ENCODE measurements at regions not wholly inside any gene's neighbourhood (a gene's known extent, or its start where the extent isn't known, plus 50 kb on each side); places are given as distances from the start of the nearest gene placed in this dataset.

DNA sequence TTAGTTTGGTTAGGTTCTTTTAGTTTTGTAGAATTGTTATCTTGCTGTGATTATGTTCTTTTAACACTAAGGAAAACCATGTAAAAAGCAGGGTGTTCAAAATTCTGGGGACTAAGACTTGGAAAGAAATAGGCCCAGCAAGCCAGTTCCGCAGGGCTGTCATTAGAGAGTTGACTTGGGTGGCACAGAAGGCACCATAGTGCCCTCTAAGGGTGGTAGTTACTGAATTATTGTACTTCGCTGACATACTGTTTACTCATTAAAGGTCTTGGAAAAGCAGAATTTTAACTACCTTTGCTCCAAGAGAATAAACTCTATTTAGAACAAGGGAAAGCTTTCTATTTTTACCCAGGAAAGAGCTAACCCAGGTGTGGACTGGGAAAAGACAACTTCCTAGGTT is 86.5 kb downstream of the OTUD1 start:
- no peaks in the 10 kb centered on the region for H3K27me3 ChIP-seq
- DNase-seq, result no peak
- no peaks in the 10 kb centered on the region for H3K4me1 ChIP-seq
- intact Hi-C loops (cut with DNase I), result no loop called here
- H3K9me3 ChIP-seq, result no peaks in the 10 kb centered on the region
- H3K4me3 ChIP-seq, result no peak overlapping the region
- ATAC-seq, result peak; percentile 93
- TF ChIP-seq, protein P1, sequence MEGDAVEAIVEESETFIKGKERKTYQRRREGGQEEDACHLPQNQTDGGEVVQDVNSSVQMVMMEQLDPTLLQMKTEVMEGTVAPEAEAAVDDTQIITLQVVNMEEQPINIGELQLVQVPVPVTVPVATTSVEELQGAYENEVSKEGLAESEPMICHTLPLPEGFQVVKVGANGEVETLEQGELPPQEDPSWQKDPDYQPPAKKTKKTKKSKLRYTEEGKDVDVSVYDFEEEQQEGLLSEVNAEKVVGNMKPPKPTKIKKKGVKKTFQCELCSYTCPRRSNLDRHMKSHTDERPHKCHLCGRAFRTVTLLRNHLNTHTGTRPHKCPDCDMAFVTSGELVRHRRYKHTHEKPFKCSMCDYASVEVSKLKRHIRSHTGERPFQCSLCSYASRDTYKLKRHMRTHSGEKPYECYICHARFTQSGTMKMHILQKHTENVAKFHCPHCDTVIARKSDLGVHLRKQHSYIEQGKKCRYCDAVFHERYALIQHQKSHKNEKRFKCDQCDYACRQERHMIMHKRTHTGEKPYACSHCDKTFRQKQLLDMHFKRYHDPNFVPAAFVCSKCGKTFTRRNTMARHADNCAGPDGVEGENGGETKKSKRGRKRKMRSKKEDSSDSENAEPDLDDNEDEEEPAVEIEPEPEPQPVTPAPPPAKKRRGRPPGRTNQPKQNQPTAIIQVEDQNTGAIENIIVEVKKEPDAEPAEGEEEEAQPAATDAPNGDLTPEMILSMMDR (IDR thresholded peaks at IDR 0.05), result peak; percentile 56
- no peaks in the 10 kb centered on the region for H3K36me3 ChIP-seq
- H3K27ac ChIP-seq, result no peak overlapping the region

DNA sequence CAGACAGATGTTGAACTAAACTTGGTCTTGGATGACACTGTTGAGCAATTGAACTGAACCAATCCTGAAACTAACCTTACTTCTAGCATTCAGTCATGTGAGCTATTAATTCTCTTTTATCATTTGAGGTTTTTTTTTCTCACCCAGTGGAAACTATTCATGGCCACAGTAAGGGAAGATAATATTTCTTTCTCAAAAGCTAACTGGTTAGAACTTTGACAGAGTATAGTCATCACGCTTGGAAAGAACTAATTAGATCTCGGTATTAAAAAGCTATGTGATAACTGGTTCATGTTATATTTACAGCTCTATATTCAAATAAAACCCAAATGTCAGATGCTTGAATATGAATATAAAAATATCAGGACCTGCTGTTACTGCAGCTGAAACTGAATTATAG is 89.5 kb downstream of the OTUD1 start:
- Histone ChIP-seq H3K4me1 (no peaks in the 10 kb centered on the region), H3K4me3 (no peak overlapping the region), H3K9me3 (no peaks in the 10 kb centered on the region), H3K36me3 (no peaks in the 10 kb centered on the region), H3K27ac (no peak overlapping the region), H3K27me3 (no peaks in the 10 kb centered on the region)
- TF ChIP-seq, protein P1 (IDR thresholded peaks at IDR 0.05), result no peak
- intact Hi-C loops (cut with DNase I), result no loop called here
- ATAC-seq (no peak), DNase-seq (no peak)

DNA sequence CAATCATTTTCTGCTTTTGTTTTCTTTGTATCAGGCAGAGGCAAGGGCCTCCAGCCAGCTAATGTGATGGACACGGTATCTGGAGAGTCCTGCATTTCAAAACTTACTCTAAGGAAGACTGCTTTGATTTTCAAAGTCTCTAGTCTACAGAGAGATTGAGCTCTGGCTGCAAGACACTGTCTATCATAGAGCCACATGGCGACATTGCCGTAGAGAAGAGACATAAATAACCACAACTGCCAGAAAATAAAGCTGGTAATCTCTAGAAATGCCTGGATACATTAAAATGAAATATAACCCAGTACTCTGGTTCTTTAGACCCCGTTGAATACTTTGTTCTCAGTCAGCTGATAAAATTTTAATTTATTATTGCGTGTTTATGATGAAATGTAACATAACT is 90.8 kb downstream of the OTUD1 start:
- Histone ChIP-seq H3K9me3 (no peaks in the 10 kb centered on the region), H3K27ac (no peak overlapping the region), H3K27me3 (no peaks in the 10 kb centered on the region), H3K4me3 (no peak overlapping the region), H3K36me3 (no peaks in the 10 kb centered on the region), H3K4me1 (no peaks in the 10 kb centered on the region)
- ATAC-seq (no peak), DNase-seq (no peak)
- TF ChIP-seq, protein P1 (IDR thresholded peaks at IDR 0.05), result no peak
- intact Hi-C loops (cut with DNase I), result no loop called here

DNA sequence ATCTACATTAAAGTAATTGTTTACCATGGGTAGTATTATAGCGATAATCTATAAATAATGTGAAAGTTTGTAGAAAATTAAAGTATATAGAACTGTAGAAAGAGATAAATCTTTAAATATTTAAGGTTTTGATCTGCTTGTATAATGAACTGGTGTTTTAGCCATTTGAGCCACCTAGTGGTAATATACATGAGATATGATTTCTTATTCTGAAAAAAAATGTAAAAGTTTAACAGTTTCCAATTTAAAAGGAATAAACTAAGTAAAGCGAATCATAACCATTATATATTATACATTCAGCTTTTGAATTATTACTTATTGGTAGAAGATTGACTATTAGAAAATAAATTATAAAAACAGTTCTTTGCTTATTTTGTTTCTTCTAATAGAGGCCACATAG is 91.2 kb downstream of the OTUD1 start:
- intact Hi-C loops (cut with DNase I), result no loop called here
- DNase-seq (no peak), ATAC-seq (no peak)
- no peaks in the 10 kb centered on the region for H3K27me3 ChIP-seq
- H3K4me3 ChIP-seq, result no peak overlapping the region
- no peaks in the 10 kb centered on the region for H3K4me1 ChIP-seq
- no peaks in the 10 kb centered on the region for H3K36me3 ChIP-seq
- H3K9me3 ChIP-seq, result no peaks in the 10 kb centered on the region
- TF ChIP-seq, protein P1 (IDR thresholded peaks at IDR 0.05), result peak; percentile 46
- H3K27ac ChIP-seq, result no peak overlapping the region

DNA sequence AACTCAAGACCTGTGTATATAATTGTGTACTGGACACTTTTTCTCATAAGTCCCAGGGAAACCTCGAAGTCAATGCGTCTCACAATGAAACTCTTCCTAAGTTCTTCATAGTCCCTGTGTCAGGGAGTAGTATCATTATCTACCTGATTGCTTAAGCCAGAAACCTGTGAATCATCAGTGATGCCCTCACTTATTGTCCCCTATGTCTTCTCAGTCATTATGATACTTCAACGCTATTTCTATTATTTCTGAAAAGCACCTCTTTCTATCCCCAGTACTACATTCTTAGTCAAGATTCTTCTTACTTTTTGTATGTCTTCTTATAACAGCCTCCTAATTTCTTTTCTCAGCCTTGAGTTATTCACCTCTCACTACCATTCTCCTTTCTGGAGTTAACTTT is 94.3 kb downstream of the OTUD1 start:
- Histone ChIP-seq H3K27ac (no peak overlapping the region), H3K36me3 (no peaks in the 10 kb centered on the region), H3K9me3 (no peaks in the 10 kb centered on the region), H3K27me3 (no peaks in the 10 kb centered on the region), H3K4me3 (no peak overlapping the region), H3K4me1 (no peaks in the 10 kb centered on the region)
- ATAC-seq, result no peak
- intact Hi-C loops (cut with DNase I), result no loop called here
- no peak for DNase-seq
- TF ChIP-seq, protein P1 (IDR thresholded peaks at IDR 0.05), result no peak

DNA sequence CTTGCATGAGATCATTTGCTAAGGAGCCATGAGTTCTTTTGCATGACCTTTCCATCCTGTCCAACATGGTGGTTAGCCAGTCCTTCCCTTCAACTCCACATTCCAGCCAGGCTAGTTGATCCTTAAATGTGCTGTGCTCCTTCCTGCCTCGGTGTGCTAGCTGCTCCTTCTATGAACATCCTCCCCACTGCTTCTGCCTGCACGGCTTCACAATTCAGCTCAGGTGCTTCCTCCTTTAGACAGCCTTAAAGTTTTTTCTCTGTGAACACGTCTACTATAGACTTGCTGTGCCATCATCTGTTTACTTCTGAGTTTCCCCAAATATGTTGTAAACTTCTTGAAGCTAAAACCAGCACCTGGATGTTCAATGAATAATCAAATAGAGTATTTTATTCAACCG is 95.5 kb downstream of the OTUD1 start:
- H3K36me3 ChIP-seq, result no peaks in the 10 kb centered on the region
- no peaks in the 10 kb centered on the region for H3K9me3 ChIP-seq
- no peak overlapping the region for H3K27ac ChIP-seq
- H3K4me3 ChIP-seq, result no peak overlapping the region
- intact Hi-C loops (cut with DNase I), result no loop called here
- ATAC-seq, result no peak
- no peak for DNase-seq
- TF ChIP-seq, protein P1 (IDR thresholded peaks at IDR 0.05), result no peak
- no peaks in the 10 kb centered on the region for H3K4me1 ChIP-seq
- no peaks in the 10 kb centered on the region for H3K27me3 ChIP-seq

Measured in upper lobe of right lung (tissue), 1 donor.